Chondrocyte (in vitro differentiated cells): ENCODE measurements at regions not wholly inside any gene's neighbourhood (a gene's known extent, or its start where the extent isn't known, plus 50 kb on each side); places are given as distances from the start of the nearest gene placed in this dataset.

Source experiments
- DNase-seq: peaks from one replicate; pipeline ENCODE4 v3.0.0; 2021; ENCODE audit warnings: mixed read lengths, low spot score
- H3K27ac Mint-ChIP-seq: one replicate; pipeline ENCODE4 v1.8.0; 2021; ENCODE audit warnings: mild to moderate bottlenecking, moderate library complexity, mixed read lengths; ENCODE audit not compliant: unreplicated experiment
- H3K27me3 Mint-ChIP-seq: 2 replicates; pipeline ENCODE4 v1.8.0; 2021; ENCODE audit warnings: low read depth, mixed read lengths
- H3K36me3 Mint-ChIP-seq: 2 replicates; pipeline ENCODE4 v1.8.0; 2021; ENCODE audit warnings: low read depth, mixed read lengths
- H3K4me1 Mint-ChIP-seq: 2 replicates; pipeline ENCODE4 v1.8.0; 2021; ENCODE audit warnings: low read depth, mild to moderate bottlenecking, mixed read lengths
- H3K4me3 Mint-ChIP-seq: one replicate; pipeline ENCODE4 v1.8.0; 2021; ENCODE audit warnings: mild to moderate bottlenecking, moderate library complexity, mixed read lengths; ENCODE audit not compliant: unreplicated experiment
- H3K9me3 Mint-ChIP-seq: 2 replicates; pipeline ENCODE4 v1.8.0; 2021; ENCODE audit warnings: low read depth, mixed read lengths
- TF ChIP-seq, protein P1 (sequence below): fragments of 200-600 bp; sonication (generic); IDR thresholded peaks from 2 replicates; pipeline ENCODE4 v1.5.0; 2021; ENCODE audit warnings: antibody characterized with exemption, mild to moderate bottlenecking, moderate library complexity

DNA sequence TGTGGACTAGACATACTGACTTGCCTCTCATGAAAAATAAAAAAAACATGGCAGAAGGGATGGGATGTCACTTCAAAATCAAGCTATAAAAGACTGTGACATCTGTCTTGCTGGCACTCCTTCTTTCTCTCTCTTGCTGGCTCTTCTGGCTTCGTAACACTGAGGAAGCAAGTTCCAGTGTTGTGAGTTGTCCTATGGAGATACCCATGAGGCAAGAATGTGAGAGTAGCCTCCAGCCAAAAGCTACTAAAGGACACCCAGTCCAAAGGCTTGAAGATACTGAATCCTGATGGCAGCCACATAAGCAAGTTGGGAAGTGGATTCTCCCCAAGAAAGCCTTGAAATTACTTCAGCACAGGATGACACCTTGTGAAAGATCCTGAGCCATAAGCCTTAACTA lies 376.1 kb upstream of the TMEFF2 start:
- H3K4me1 Mint-ChIP-seq, result no peaks in the 10 kb centered on the region
- TF ChIP-seq, protein P1, sequence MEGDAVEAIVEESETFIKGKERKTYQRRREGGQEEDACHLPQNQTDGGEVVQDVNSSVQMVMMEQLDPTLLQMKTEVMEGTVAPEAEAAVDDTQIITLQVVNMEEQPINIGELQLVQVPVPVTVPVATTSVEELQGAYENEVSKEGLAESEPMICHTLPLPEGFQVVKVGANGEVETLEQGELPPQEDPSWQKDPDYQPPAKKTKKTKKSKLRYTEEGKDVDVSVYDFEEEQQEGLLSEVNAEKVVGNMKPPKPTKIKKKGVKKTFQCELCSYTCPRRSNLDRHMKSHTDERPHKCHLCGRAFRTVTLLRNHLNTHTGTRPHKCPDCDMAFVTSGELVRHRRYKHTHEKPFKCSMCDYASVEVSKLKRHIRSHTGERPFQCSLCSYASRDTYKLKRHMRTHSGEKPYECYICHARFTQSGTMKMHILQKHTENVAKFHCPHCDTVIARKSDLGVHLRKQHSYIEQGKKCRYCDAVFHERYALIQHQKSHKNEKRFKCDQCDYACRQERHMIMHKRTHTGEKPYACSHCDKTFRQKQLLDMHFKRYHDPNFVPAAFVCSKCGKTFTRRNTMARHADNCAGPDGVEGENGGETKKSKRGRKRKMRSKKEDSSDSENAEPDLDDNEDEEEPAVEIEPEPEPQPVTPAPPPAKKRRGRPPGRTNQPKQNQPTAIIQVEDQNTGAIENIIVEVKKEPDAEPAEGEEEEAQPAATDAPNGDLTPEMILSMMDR, result no peak
- H3K27ac Mint-ChIP-seq, result no peak overlapping the region
- H3K4me3 Mint-ChIP-seq, result no peak overlapping the region
- no peaks in the 10 kb centered on the region for H3K9me3 Mint-ChIP-seq
- H3K36me3 Mint-ChIP-seq, result no peaks in the 10 kb centered on the region
- peaks cover 9% of the 10 kb centered on the region for H3K27me3 Mint-ChIP-seq
- DNase-seq, result no peak

- TF ChIP-seq, protein P1, result no peak
- Mint-ChIP-seq H3K4me1 (no peaks in the 10 kb centered on the region), H3K36me3 (no peaks in the 10 kb centered on the region), H3K4me3 (no peak overlapping the region), H3K27ac (no peak overlapping the region), H3K27me3 (peaks cover 11% of the 10 kb centered on the region), H3K9me3 (no peaks in the 10 kb centered on the region)
- DNase-seq, result no peak
Measured at GRCh38 chr2:192566863-192567262, 372.1 kb upstream of the TMEFF2 start.

DNA sequence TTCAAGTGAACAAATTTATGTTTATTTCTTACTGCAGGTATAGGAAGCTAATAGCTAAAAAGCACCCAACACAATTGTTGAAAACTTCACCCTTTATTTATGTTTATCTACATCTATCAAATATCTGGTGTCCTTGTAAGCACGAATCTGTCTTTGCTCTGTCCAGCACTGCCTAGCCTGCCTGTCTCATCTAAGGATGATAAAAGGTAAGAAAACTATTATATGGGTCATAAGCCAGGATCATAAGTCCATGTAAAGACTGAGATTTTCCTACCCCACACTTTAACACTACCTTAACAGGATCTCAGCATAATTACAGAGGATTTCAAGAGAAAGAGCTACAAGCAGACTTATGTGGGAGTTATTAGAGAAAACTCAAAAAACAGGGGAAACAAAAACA lies 365.6 kb upstream of the TMEFF2 start:
- Mint-ChIP-seq H3K9me3 (no peaks in the 10 kb centered on the region), H3K27ac (no peak overlapping the region), H3K27me3 (peaks cover 9% of the 10 kb centered on the region), H3K4me1 (no peaks in the 10 kb centered on the region), H3K4me3 (no peak overlapping the region), H3K36me3 (no peaks in the 10 kb centered on the region)
- no peak for DNase-seq
- TF ChIP-seq, protein P1, result no peak

DNA sequence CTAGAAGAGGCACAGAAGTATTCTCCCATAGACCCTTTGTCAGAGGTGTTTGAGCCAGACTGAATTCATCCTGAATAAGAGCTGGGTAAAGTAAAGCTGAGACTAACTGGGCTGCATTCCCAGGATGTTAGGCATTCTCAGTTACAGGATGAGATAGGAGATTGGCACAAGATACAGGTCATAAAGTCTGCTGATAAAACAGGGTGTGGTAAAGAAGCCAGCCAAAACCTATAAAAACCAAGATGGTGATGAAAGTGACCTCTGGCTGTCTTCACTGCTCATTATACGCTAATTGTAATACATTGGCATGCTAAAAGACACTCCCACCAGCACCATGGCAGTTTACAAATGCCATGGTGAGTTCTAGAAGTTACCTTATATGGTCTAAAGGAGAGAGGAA lies 364.9 kb upstream of the TMEFF2 start:
- Mint-ChIP-seq H3K27ac (no peak overlapping the region), H3K36me3 (no peaks in the 10 kb centered on the region)

DNA sequence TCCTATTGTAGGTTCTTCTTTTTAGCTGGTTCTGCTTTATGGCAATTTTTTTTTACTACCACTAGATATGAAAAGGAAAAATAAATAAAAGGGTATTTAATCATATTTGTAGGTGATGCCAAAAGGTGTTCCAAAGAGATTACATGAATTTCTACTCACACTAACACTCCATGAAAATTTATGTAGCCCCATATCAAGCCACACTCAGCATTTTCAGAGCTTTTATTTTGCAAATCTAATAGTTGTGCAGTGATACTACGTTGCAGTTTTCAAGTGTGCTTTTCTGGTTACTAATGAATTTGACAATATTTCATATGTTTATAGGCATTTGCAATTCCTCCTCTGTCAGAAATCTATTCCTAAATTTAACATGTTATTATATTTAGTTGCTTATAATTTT lies 363.9 kb upstream of the TMEFF2 start:
- Mint-ChIP-seq H3K36me3 (no peaks in the 10 kb centered on the region), H3K27ac (no peak overlapping the region), H3K27me3 (peaks cover 15% of the 10 kb centered on the region), H3K4me3 (no peak overlapping the region), H3K9me3 (no peaks in the 10 kb centered on the region), H3K4me1 (no peaks in the 10 kb centered on the region)
- TF ChIP-seq, protein P1, result no peak
- DNase-seq, result no peak

More for the DNA sequence above, 364.9 kb upstream of the TMEFF2 start:
- Mint-ChIP-seq H3K9me3 (no peaks in the 10 kb centered on the region), H3K4me1 (no peaks in the 10 kb centered on the region), H3K27me3 (peaks cover 9% of the 10 kb centered on the region), H3K4me3 (no peak overlapping the region)
- TF ChIP-seq, protein P1, result no peak
- no peak for DNase-seq
